Natural killer cell (primary cell): ENCODE measurements at regions not wholly inside any gene's neighbourhood (a gene's known extent, or its start where the extent isn't known, plus 50 kb on each side); places are given as distances from the start of the nearest gene placed in this dataset.

Experiments used
- ATAC-seq, 3 donors: fragments of 150-1000 bp in 2 of 3; fragments of 200-7000 bp in 1 of 3; cut with Tn5 transposase; 1 replicate in 1 of 3; 2 replicates in 2 of 3; pipeline ENCODE4 v1.10.0; 2021; ENCODE audit warnings: mild to moderate bottlenecking in 2 of 3, moderate library complexity in 2 of 3
- DNase-seq, 2 donors: peaks; one replicate each; pipeline versions ENCODE4 v3.0.0 to v3.0.0-alpha.2; 2013 to 2021; ENCODE audit warnings: mixed read lengths in 1 of 2
- H3K27ac ChIP-seq: one replicate; pipeline ENCODE4 v1.5.1; 2013; ENCODE audit warnings: mild to moderate bottlenecking, low read length
- H3K27me3 ChIP-seq: one replicate; pipeline ENCODE4 v1.6.1; 2013; ENCODE audit warnings: low read length; ENCODE audit not compliant: control insufficient read depth, insufficient read depth
- H3K36me3 ChIP-seq: one replicate; pipeline ENCODE4 v1.6.1; 2013; ENCODE audit warnings: low read length; ENCODE audit not compliant: control insufficient read depth, insufficient read depth
- H3K4me1 ChIP-seq: one replicate; pipeline ENCODE4 v1.6.1; 2013; ENCODE audit warnings: low read length; ENCODE audit not compliant: control insufficient read depth, insufficient read depth
- H3K4me3 ChIP-seq: one replicate; pipeline ENCODE4 v1.5.1; 2013; ENCODE audit warnings: low read length
- H3K9me3 ChIP-seq: one replicate; pipeline ENCODE4 v1.6.1; 2013; ENCODE audit warnings: low read length; ENCODE audit not compliant: control insufficient read depth, insufficient read depth
- H3K27ac Mint-ChIP-seq, 2 donors: one replicate each; pipeline ENCODE4 v1.8.0; 2022; ENCODE audit warnings: mild to moderate bottlenecking in 2 of 2, mixed read lengths in 2 of 2, moderate library complexity in 1 of 2
- H3K27me3 Mint-ChIP-seq, 2 donors: one replicate each; pipeline ENCODE4 v1.8.0; 2022; ENCODE audit warnings: low read depth in 2 of 2, mixed read lengths in 2 of 2
- H3K36me3 Mint-ChIP-seq: one replicate; pipeline ENCODE4 v1.8.0; 2022; ENCODE audit warnings: mixed read lengths
- H3K4me1 Mint-ChIP-seq, 2 donors: one replicate each; pipeline ENCODE4 v1.8.0; 2022; ENCODE audit warnings: mixed read lengths in 2 of 2
- H3K4me3 Mint-ChIP-seq: one replicate; pipeline ENCODE4 v1.8.0; 2022; ENCODE audit warnings: mild to moderate bottlenecking, moderate library complexity, mixed read lengths
- H3K9me3 Mint-ChIP-seq, 2 donors: one replicate each; pipeline ENCODE4 v1.8.0; 2022; ENCODE audit warnings: mixed read lengths in 2 of 2
- CTCF ChIP-seq: fragments of 200-600 bp; IDR thresholded peaks from one replicate; pipeline ENCODE4 v1.8.0; 2022; ENCODE audit warnings: antibody characterized with exemption
- WGBS: methylation state at CpG from one replicate; pipeline ENCODE4 v1.1.7; 2013; ENCODE audit warnings: missing lambda C conversion rate; ENCODE audit not compliant: insufficient coverage; 5-methylcytosine and 5-hydroxymethylcytosine counted together
- intact Hi-C: fragments of 100-400 bp; cut with micrococcal nuclease; formaldehyde crosslinking; loops from one replicate; pipeline ENCODE4 v1.14.2; 2022

- H3K27ac Mint-ChIP-seq, result no peak overlapping the region
- Histone ChIP-seq H3K27ac (no peak overlapping the region), H3K4me3 (no peak overlapping the region), H3K9me3 (no peaks in the 10 kb centered on the region), H3K36me3 (no peaks in the 10 kb centered on the region), H3K4me1 (no peaks in the 10 kb centered on the region), H3K27me3 (no peaks in the 10 kb centered on the region)
- peak in 1 of 2 donors; percentile 10 for DNase-seq
- no peak overlapping the region for H3K4me3 Mint-ChIP-seq
- WGBS, result 84% methylated on average over 6 of the region's 6 CpGs
- H3K9me3 Mint-ChIP-seq, result no peaks in the 10 kb centered on the region
- no peak for ATAC-seq
- H3K27me3 Mint-ChIP-seq, result peaks cover 0 to 4% of the 10 kb centered on the region in 2 donors
- intact Hi-C loops, result no loop called here
- no peaks in the 10 kb centered on the region for H3K4me1 Mint-ChIP-seq
- no peak for TF ChIP-seq CTCF
- no peaks in the 10 kb centered on the region for H3K36me3 Mint-ChIP-seq
Observed at GRCh38 chr1:29674627-29675326, 438.5 kb downstream of the PTPRU start.

DNA sequence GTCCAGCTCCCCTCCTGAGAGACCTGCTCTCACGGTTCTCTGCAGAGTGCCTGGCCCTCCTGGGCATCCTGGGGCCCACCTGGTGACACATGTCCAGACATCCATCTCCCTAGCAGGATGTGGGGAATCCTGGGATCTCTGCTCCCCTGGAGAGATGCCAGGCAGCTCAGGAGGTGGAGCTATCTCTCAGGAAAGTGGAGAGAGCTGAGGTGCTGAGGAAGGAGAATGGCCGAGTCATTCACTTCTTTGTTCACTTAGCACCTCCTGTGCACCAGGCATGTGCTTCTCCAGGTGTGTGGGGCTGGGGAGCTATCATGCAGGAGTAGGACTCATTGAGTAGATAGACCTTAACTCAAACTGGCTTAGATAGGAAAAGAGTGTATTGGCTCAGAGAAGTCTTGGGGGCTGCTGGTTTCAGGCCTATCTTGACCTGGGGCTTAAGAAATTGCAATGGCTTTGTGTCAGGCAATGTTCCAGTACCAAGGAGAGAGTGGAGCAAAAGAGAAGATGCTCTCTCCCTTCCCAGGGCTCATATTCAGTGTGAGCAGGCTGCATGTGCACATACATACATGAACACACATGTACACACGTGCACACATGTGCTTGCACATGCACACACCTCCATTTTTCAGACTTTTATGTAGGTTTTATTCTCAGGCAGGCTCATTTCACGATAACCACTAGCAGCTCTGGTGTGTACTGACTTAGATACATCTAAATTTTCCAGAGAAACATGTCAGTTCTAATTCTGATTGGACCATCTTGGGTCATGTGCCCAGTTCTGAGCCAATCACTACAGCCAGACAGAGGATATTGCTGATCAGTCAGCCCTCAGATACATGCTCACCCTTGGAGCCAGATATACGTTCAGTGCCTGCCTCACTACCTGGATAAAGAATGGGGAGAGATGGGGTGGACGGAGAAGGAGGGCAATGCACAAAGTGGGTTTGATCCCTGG, 437.6 kb downstream of the PTPRU start:
- no peak overlapping the region for H3K27ac ChIP-seq
- H3K4me1 Mint-ChIP-seq, result no peaks in the 10 kb centered on the region
- no peaks in the 10 kb centered on the region for H3K36me3 Mint-ChIP-seq
- WGBS, result 61% methylated on average over 6 of the region's 6 CpGs
- ATAC-seq (no peak), DNase-seq (peak in 1 of 2 donors; percentile 3)
- no peak overlapping the region for H3K4me3 ChIP-seq
- intact Hi-C loops, result no loop called here
- H3K9me3 ChIP-seq, result no peaks in the 10 kb centered on the region
- no peak for TF ChIP-seq CTCF
- no peaks in the 10 kb centered on the region for H3K4me1 ChIP-seq
- no peaks in the 10 kb centered on the region for H3K36me3 ChIP-seq
- H3K9me3 Mint-ChIP-seq, result no peaks in the 10 kb centered on the region
- no peak overlapping the region for H3K27ac Mint-ChIP-seq
- H3K27me3 ChIP-seq, result no peaks in the 10 kb centered on the region
- no peak overlapping the region for H3K4me3 Mint-ChIP-seq
- peaks cover 0 to 7% of the 10 kb centered on the region in 2 donors for H3K27me3 Mint-ChIP-seq

DNA sequence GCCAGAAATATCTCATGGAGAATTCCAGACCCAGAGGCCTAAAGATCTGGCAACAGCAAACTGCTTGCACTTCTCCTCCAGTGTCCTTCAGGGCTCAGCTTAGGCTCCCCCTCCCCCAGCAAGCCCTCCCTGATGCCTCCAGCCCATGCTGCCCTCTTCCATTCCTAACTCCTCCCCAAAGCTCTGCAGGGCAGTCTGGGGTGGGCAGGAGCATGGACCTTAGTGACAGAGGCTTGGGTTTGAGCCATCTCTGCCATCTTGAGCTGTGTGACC, 436.8 kb downstream of the PTPRU start:
- Mint-ChIP-seq H3K27ac (no peak overlapping the region), H3K4me3 (no peak overlapping the region), H3K36me3 (no peaks in the 10 kb centered on the region), H3K4me1 (no peaks in the 10 kb centered on the region), H3K9me3 (no peaks in the 10 kb centered on the region), H3K27me3 (peaks cover 0 to 7% of the 10 kb centered on the region in 2 donors)
- DNase-seq, result peak in 1 of 2 donors; percentile 5
- Histone ChIP-seq H3K36me3 (no peaks in the 10 kb centered on the region), H3K27ac (no peak overlapping the region), H3K9me3 (no peaks in the 10 kb centered on the region), H3K4me1 (no peaks in the 10 kb centered on the region), H3K4me3 (no peak overlapping the region), H3K27me3 (no peaks in the 10 kb centered on the region)
- intact Hi-C loops, result no loop called here
- ATAC-seq, result no peak
- TF ChIP-seq CTCF, result no peak
